HG03139 (cell line): ENCODE measurements at regions not wholly inside any gene's neighbourhood (a gene's known extent, or its start where the extent isn't known, plus 50 kb on each side); places are given as distances from the start of the nearest gene placed in this dataset.
"Not testable (repeated sequence)": the region's sequence is repeated elsewhere in the genome, so short reads cannot be mapped to it uniquely, and the experiment has no call there.

Source experiments
- ATAC-seq: cut with Tn5 transposase; IDR thresholded peaks from one replicate; pipeline ENCODE4 v1.9.1; 2021; ENCODE audit not compliant: unreplicated experiment

DNA sequence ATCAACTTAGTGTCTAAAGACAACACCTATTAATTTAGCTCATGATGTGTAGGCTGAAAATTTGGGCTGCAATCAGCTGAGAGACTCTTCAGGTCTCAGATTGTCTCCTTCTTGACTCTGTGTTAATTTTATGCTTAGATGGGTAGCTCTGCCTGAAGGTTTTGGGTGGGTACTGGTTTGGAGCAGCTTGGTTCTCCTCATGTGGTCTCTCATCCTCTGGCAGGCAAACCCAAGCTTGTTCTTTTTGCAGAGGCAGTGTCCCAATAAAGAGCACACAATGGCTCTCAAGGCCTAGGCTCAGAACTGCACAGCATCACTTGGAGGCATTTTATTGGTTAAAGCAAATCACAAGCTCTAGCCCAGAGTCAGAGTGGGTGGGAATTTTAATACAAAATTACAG, 280.6 kb downstream of the BTBD3 start:
- no peak for ATAC-seq

DNA sequence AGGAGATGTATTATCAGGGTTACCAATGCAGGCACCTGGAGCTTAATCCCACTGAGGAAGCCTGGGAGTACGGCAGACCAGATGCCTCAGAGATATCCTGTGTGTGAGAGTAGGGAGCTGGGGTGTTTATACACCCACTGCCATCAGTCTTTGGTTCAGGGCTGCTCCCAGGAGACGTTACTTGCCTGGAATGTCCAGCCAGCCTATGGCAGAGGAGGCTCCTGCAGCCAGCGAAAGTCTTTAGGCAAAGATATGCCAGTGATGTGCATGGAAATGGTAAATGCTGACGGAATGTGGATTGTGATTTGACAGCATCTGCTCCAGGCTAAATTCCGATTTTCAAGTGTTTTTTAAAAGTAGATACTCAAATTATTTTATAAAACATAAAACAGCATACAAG, 282.0 kb downstream of the BTBD3 start:
- no peak for ATAC-seq

DNA sequence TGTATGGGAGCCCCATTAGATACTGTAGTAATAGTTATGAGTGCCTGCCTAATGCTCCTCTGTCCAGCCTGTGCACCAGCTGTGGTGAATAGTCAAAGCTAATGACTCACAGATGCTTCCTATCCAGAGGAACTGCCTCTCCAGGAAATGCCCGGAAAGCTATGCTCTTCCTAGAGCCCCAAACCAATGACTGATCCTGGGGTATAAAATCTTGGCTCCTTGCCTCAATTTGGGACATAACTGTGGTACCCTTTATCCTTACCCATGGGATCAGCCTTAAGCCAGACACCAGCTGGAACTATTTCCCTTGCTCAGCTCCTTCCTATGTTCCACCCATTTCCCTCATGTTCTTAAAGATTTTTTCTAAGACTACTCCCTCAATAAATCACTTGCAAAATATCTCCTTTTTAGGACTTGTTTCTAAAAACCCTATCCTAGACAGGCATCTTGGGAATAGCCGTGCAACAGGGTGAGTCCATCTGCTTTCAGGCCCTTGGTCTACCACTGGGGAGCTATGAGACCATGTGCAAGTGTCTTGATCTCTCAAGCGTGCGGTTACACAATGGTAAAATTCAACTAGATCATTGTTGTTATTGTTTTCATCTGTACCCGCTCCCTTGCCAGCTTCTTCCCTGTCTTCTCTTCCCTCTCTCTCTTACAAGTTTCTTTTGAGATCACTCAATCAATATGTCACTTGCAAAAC, 283.7 kb downstream of the BTBD3 start:
- ATAC-seq, result no peak

DNA sequence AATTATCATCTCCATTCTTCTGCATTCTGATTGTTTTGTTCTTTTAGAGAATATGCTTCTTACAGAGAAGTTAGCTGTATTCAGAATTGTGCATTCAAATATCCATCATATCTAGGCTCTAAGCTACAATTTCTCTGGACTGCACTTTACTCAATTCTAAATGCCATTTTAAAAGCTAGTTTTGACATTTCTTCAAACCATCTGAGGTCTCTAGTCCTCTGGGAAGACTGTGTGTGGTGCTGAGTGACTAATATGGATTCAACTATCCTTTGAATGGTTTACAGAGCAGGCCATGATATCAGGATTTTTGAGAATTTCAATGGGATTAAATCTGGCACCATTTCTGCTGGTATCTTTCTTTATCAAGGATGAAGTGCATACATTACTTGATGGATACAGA, 285.7 kb downstream of the BTBD3 start:
- ATAC-seq, result no peak

DNA sequence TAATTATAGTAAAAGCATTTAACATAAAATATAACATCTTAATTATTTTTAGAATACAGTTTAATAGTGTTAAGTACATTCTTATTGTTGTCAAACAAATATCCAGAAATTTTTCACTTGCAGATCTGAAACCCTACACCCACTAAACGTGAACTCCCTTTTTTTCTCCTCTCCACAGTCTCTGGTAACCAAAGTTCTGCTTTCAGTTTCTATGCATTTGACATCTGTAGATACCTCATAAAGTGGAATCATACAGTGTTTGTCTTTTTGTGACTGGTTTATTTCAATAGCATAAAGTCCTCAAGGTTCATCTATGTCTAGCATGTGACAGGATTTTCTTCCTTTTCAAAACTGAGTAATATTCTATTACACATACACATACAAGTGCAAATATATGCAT, 286.3 kb downstream of the BTBD3 start:
- ATAC-seq, result no peak

DNA sequence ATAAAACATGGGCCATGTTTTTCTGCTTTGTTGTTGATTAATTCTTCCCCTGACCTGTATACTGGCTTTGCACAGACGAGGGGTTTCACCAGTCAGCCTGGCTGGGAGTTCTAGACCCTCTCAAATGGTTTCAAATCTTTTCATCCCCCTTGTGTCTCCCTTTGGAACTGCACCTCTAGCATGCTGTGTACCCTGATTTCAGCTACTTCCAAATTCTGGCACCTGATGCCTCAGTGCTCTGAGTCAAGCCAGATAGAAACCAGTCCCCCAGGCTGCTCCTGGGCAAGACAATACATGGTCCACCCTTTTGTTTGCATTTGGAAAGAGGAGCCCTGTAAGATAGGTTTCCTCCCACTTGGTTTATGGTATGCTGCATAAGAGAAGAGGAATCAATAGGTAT, 290.2 kb downstream of the BTBD3 start:
- ATAC-seq, result no peak

DNA sequence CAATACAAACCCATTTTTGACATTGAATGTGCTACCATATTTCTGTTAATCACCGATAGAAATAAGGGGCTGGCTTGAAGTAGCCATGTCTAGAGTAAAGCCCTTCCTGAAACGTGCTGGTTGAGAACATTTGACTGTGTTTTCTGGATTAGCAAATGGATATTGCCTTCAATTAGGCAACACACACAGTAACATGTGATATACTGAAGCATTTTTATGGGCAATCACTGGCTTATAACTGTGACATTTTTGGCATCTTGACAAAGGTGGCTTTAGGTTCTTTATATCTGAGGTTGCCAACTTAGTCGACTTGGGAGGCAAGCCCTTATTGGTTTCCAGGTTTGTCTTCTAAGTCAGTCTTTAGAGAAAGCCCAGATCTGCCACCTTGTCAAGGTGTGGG, 292.9 kb downstream of the BTBD3 start:
- no peak for ATAC-seq

DNA sequence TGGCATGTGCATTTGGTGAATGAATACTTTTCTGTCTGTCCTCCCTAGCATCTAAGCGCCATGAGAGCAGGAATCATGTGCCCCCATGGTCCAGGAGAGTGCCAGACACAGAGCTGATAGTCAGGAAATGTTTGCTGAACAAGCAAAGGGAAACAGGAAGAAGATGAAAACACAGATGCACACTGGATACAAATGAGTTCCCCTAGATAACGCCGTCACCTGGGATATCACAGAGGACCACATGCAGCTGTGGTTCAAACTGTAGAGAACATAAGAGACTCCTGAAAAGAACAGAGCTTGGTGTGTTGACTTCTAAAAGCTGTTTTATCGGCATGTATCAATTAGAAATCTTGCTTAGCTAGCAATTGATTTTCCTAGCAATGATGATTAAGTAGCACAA, 293.7 kb downstream of the BTBD3 start:
- ATAC-seq, result no peak

DNA sequence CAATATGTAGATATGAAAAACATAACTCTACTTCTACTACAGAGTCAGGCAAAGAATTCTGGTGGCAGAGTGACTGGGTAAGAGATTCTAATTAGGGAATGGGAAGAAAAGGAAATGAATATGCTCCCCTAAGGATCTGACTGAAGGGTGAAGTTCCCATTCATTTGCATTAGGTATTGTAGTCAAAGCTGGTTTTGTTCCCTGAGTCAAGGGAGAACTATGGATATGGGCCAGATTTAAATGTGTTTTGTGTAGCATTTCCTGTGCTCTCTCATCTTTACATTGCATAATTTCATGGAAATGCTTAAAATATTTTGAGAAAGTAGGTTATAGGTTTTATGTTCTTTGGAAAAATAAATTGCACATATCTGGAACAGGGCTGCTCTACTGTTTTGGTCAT, 299.7 kb downstream of the BTBD3 start:
- no peak for ATAC-seq

DNA sequence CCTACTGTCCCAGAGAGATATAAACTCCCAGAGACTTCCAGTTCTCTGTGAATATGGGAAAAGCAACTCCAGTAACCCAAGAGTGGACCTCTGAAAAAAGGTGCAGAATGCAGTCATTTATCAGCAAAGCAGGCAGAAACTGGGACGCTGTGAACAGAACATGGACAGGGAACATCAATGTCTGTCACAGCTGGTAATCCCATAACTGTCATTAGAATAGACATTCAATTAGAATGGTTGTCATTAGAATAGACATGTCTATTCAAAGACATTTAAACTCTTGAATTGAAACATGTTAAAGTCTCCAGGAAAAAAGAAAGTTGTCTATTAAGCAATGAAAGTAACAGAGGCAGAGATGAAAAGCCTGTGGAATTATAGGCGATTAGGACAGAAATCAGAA, 302.1 kb downstream of the BTBD3 start:
- ATAC-seq, result no peak

DNA sequence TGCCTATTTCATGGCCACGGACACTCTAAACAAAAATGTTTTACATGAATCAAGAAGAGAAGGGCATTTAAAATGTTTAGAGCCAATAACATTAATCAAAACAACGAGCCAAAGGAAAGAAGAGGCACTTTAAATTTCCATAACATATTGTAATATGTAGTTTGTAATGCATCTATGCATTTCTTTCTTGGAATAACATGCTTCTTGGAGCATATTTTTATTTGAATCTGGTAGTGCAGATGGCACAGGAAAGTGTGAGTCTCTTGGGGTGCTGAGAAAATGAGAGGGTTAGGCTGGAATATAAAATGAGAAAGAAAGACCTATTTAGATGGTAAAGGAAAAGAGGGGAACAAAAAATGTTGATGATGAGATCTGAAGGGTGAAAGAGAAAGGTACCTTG, 305.4 kb downstream of the BTBD3 start:
- no peak for ATAC-seq

DNA sequence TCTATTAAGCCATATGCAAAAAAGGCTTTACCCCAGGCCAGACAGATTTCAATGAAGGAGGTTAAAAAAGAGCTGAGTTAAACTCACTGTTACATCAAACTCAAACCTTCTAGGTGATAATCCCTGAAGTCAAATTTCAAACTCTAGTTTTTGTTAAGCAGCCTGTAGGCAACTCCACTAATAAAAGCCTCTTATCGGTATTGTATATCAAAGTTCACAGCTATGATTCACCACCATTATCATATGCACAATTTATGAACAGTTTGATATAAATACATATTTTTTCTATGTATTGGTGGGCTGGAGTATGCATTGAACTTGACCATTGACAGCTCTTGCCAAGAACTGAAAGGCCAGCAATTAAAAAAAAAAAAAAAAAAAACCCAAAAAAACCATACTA, 308.2 kb downstream of the BTBD3 start:
- no peak for ATAC-seq

DNA sequence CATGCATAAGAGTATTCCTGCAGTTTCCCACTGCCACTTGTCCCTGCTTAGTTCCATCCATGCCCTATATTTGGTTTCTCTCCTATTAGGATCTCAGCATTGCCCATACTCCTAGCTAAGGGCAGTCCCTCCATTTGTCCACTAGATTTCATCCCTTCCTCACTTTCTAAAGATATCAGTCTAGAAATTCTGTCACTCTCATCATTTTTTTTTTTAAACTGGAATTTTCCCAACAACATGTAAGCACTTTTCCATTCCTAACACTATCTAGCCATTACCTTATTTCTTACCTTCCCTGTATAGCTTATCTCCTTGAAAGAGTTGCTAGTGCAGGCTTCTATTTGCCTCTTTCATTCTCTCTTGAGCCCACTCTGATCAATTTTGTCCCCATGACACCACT, 312.2 kb downstream of the BTBD3 start:
- ATAC-seq, result no peak

DNA sequence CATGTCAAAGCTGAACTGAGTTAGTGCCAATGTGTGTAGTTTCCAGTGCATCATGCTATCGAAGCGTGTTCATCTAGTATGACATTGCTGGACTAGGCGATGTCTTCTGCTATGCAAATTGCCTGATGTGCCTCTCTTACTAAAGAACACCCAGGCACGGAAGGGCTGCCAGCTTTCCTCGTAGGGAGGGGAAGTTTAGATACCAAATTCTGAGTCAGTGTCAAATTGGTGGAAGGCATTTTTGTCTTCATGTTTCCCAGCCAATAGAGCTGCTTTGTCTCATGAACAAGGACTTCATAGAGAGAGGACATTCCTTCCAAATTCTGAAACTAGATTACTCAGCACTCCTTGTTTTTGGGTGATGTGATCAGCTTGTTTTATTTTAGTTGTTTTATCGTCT, 320.1 kb downstream of the BTBD3 start:
- ATAC-seq, result no peak

DNA sequence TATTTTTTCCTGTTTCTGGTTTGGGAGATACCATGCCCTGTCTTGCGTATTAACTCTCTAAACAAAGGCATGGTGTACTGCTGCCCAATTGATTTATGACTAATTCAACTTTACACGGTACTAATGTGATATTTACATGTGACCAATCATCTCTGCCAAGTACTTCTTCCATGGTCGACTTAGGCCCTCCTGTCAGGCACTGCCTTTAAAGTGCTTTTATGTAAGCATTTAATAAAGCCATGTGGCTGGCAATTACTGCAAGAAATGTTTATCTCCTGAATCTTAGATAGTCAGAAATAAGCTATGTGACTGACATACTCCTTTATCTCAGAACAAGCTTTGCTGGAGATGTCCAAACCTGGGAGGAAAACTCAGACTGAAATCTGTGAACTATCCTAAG, 323.4 kb downstream of the BTBD3 start:
- ATAC-seq, result no peak

DNA sequence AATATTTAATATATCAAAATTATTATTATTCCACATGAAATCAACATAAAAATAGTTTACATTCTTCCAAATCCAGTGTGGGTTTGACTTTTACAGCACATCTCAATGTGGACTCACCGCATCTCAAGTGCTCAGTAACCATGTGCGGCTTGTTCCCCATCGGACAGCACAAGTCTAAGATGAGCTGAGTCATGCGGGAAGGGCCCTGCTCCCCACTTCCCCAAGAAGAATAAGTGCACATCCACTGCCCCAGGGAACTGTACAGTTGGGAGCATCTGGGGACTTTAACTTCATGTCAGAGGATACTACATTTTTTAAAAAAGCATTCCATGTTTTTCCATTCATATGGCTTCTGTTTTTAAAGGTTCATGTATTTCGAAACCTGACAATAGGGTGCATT, 325.6 kb downstream of the BTBD3 start:
- ATAC-seq, result no peak

DNA sequence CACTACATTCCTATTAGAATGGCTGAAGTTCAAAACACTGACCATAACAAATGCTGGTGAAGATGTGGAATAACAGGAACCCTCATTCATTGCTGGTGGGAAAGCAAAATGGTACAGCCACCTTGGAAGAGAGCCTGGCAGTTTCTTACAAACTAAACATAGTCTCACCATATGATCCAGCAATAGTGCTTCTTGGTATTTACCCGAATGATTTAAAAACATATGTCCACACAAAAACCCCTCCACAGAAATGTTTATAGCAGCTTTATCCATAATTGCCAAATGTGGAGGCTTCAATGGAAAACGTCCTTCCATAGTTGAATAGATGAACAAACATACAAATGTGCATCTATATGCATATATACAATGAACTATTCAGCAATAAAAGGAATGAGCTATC, 330.8 kb downstream of the BTBD3 start:
- ATAC-seq, result no peak

DNA sequence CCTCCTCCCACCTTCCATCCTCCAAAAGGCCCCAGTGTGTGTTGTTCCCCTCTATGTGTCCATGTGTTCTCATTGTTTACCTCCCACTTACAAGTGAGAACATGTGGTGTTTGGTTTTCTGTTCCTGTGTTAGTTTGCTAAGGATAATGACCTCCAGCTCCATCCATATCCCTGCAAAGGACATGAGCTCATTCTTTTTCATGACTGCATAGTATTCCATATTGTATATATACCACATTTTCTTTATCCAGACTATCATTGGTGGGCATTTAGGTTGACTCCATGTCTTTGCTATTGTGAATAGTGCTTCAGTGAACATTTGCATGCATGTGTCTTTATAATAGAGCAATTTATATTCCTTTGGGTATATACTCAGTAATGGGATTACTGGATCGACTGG, 333.0 kb downstream of the BTBD3 start:
- ATAC-seq, result not testable (repeated sequence)

DNA sequence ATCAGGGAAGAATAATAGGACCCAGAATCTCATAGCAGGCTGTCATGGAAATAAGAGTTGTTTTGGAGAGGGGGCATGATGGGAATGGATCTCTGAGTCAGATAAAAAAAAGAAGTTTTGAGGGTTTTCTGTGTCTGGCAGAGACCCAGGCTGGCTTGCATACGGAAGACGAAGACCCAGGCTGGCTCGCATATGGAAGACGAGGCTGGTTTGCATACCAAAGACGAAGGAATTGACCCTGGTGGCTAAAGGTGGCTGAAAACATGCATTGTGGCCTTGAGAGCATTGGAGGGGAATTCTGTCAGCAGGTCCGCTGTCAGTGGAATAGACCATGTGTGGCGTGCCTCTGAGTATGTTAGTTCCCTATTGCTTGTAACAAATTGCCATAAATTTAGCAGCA, 335.1 kb downstream of the BTBD3 start:
- ATAC-seq, result no peak

DNA sequence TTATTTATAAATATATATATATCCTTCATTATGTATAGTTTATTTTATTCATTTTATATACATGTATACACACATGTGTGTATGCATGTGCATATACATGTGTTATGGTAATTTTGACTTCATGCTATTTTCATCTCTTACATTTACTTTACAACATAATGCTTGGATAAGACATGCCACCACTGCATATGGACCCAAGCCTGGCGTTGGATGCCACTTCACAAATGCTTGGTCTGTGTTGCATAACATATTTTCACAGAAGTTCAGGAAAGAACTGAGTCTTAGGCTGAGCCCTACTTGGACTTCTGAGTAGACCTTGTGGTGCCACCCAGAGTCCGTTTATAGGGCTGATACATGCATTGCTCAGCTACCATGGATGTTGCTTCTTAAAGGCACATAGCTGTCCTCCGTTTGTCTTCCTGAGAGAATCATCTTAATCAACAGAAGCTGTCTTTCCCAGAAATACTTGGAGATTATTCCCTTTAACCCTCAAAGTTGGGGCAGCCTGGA, 337.8 kb downstream of the BTBD3 start:
- no peak for ATAC-seq

DNA sequence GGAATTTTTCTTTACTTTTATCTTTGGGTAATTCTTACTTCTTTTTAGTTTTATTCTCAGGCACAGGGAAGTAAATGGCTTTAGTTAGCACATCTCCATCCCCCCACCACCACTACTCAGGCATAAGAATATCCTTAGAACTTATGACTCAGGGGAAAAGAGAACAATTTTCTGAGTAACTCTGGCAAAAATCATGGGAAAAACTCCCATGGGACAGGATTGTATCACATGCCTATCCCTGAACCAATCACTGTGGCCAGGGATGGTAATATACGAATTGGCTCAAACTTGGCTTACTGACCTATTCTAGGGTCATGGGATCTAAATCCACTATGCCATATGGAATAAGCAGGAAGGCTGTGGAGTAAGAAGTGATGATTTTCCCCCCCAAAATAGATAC, 339.1 kb downstream of the BTBD3 start:
- no peak for ATAC-seq

DNA sequence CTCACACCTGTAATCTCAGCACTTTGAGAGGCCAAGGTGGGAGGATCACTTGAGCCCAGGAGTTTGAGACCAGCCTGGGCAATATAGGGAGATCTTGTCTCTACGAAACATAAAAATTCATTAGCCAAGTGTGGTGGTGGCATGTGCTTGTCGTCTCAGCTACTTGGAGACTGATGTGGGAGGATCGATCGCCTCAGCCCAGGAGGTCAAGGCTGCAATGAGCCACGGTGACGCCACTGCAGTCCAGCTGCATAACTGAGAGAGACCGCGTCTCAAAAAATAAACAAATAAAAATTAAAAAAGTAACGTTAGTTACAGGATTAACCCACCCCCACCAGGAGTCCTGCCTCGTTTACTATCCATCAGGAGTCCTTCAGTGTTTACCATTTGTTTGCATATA, 345.1 kb downstream of the BTBD3 start:
- ATAC-seq, result no peak

DNA sequence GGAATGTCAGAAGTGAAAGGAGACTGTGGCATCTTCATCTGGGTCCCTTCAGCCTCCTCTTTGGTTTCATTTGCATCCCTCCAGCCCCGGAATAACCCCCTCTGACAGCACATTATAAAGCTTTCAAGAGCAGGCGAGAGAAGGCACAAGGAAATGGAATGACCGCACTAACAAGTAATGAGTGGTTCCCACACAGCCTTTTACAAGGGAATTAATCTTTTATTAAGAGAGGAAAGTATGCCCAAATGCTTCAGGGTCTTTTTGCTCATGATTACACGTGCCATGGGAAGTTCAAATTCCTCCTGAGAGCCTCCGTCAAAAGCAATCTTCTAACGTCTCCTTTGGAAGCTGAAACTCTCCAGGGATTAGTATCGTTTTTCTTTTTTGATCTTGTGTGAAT, 347.0 kb downstream of the BTBD3 start:
- no peak for ATAC-seq
